Right atrium auricular region (tissue), 2 donors: ENCODE measurements at regions not wholly inside any gene's neighbourhood (a gene's known extent, or its start where the extent isn't known, plus 50 kb on each side); places are given as distances from the start of the nearest gene placed in this dataset.

Experiments
- DNase-seq: peaks from one replicate; pipeline ENCODE4 v3.0.0-alpha.2; 2019; ENCODE audit warnings: low spot score
- H3K27ac ChIP-seq, 2 donors: fragments of 200-600 bp; sonication (generic); 1 replicate in 1 of 2; 2 replicates in 1 of 2; pipeline ENCODE4 v1.5.1; 2016 to 2019
- H3K27me3 ChIP-seq, 2 donors: fragments of 200-600 bp; sonication (generic); one replicate each; pipeline versions ENCODE4 v1.5.1 to v1.6.0; 2017 to 2019
- H3K36me3 ChIP-seq: fragments of 200-600 bp; sonication (generic); one replicate; pipeline ENCODE4 v1.5.1; 2016
- H3K4me1 ChIP-seq, 2 donors: fragments of 200-600 bp; sonication (generic); one replicate each; pipeline versions ENCODE4 v1.5.1 to v1.6.0; 2017 to 2019
- H3K4me3 ChIP-seq, 2 donors: fragments of 200-600 bp; sonication (generic); 1 replicate in 1 of 2; 2 replicates in 1 of 2; pipeline ENCODE4 v1.5.1; 2017 to 2019; ENCODE audit warnings: mild to moderate bottlenecking in 1 of 2, moderate library complexity in 1 of 2
- H3K9me3 ChIP-seq, 2 donors: fragments of 200-600 bp; sonication (generic); one replicate each; pipeline ENCODE4 v1.5.1; 2019
- CTCF ChIP-seq, 2 donors: fragments of 200-600 bp; sonication (generic); IDR thresholded peaks; one replicate each; pipeline ENCODE4 v1.5.1; 2019; ENCODE audit warnings: antibody characterized with exemption in 2 of 2

- DNase-seq, result no peak
- H3K4me1 ChIP-seq, result no peaks in the 10 kb centered on the region
- peaks cover 0 to 6% of the 10 kb centered on the region in 2 donors for H3K9me3 ChIP-seq
- H3K4me3 ChIP-seq, result no peak overlapping the region
- TF ChIP-seq CTCF (IDR thresholded peaks at IDR 0.05), result no peak
- H3K36me3 ChIP-seq, result no peaks in the 10 kb centered on the region
- no peak overlapping the region for H3K27ac ChIP-seq
- no peaks in the 10 kb centered on the region for H3K27me3 ChIP-seq
Observed at GRCh38 chr5:110165366-110165765, 475.6 kb downstream of the MAN2A1 start.

GRCh38 chr5:110167384-110167783, 477.7 kb downstream of the MAN2A1 start:
- Histone ChIP-seq H3K27me3 (no peaks in the 10 kb centered on the region), H3K36me3 (no peaks in the 10 kb centered on the region), H3K9me3 (peaks cover 0 to 18% of the 10 kb centered on the region in 2 donors), H3K4me3 (no peak overlapping the region), H3K27ac (no peak overlapping the region), H3K4me1 (no peaks in the 10 kb centered on the region)
- no peak for DNase-seq
- no peak for TF ChIP-seq CTCF (IDR thresholded peaks at IDR 0.05)

- peaks cover 0 to 18% of the 10 kb centered on the region in 2 donors for H3K9me3 ChIP-seq
- DNase-seq, result no peak
- no peak overlapping the region for H3K27ac ChIP-seq
- no peak overlapping the region for H3K4me3 ChIP-seq
- H3K36me3 ChIP-seq, result no peaks in the 10 kb centered on the region
- no peaks in the 10 kb centered on the region for H3K27me3 ChIP-seq
- H3K4me1 ChIP-seq, result no peaks in the 10 kb centered on the region
- no peak for TF ChIP-seq CTCF (IDR thresholded peaks at IDR 0.05)
Observed at GRCh38 chr5:110169461-110169860, 479.7 kb downstream of the MAN2A1 start.

- Histone ChIP-seq H3K4me3 (no peak overlapping the region), H3K36me3 (no peaks in the 10 kb centered on the region), H3K27ac (no peak overlapping the region), H3K27me3 (no peaks in the 10 kb centered on the region), H3K9me3 (no peaks in the 10 kb centered on the region), H3K4me1 (no peaks in the 10 kb centered on the region)
- no peak for DNase-seq
- TF ChIP-seq CTCF (IDR thresholded peaks at IDR 0.05), result no peak
Observed at GRCh38 chr5:110177729-110178128, 488.0 kb downstream of the MAN2A1 start.

GRCh38 chr5:110179321-110179720, 489.6 kb downstream of the MAN2A1 start:
- no peak for TF ChIP-seq CTCF (IDR thresholded peaks at IDR 0.05)
- Histone ChIP-seq H3K4me1 (no peaks in the 10 kb centered on the region), H3K9me3 (no peaks in the 10 kb centered on the region), H3K27me3 (no peaks in the 10 kb centered on the region), H3K27ac (no peak overlapping the region), H3K36me3 (no peaks in the 10 kb centered on the region), H3K4me3 (no peak overlapping the region)
- no peak for DNase-seq

GRCh38 chr5:110194191-110194590, 504.5 kb downstream of the MAN2A1 start:
- no peak overlapping the region for H3K4me3 ChIP-seq
- no peak for DNase-seq
- no peaks in the 10 kb centered on the region for H3K36me3 ChIP-seq
- no peak for TF ChIP-seq CTCF (IDR thresholded peaks at IDR 0.05)
- H3K27me3 ChIP-seq, result no peaks in the 10 kb centered on the region
- no peak overlapping the region for H3K27ac ChIP-seq
- peaks cover under 1 to 3% of the 10 kb centered on the region in 2 donors for H3K9me3 ChIP-seq
- H3K4me1 ChIP-seq, result no peaks in the 10 kb centered on the region
